NCI-H510A treated with DMSO at 0.1 percent for 48 hours (cell line): ENCODE measurements at regions not wholly inside any gene's neighbourhood (a gene's known extent, or its start where the extent isn't known, plus 50 kb on each side); places are given as distances from the start of the nearest gene placed in this dataset.
"Not testable (repeated sequence)": the region's sequence is repeated elsewhere in the genome, so short reads cannot be mapped to it uniquely, and the experiment has no call there.

ENCODE experiments used
- DNase-seq: peaks from one replicate; lab custom pipeline; 2025; lab: John Stamatoyannopoulos, UW

GRCh38 chr7:19376538-19376937, 231.3 kb upstream of the FERD3L start:
- no peak for DNase-seq

GRCh38 chr7:19375976-19376375, 230.8 kb upstream of the FERD3L start:
- DNase-seq: no peak

DNA sequence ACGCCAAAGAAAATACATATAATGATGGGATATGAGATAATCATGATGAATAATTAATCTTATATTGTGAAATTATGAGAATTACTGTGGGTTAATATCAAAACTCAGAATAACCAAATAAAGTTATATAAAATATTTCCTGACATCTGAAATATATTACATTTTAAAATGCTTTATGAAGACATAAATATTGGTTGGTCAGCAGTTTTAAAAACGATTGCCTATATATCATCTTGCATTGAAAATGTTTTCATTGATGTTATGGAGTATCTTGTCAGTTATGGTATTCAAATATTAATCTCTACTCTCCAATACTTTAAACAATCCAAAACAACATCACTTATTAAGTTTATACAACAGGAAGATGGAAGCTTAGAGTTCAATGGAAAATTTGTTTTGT, 228.1 kb upstream of the FERD3L start:
- no peak for DNase-seq

DNA sequence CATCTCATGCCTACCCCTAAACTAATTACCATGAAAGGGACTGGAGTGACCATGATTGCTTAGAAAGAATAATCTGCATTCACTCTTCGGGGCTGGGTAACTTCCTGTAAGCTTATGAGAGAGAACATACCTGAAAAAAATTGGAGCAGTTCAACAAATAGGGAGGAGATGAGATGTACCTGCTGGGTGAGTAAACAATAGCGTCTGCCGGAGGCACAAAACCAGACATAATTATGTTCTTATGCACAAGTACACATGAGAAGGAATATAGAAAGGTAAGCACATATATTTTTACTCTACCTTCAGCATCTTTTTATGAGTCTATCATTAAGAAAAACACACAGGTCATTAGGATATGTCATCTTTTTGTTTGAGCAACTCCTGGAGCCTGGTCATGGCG, 224.6 kb upstream of the FERD3L start:
- peak; percentile 79 for DNase-seq

GRCh38 chr7:19369182-19369581, 224.0 kb upstream of the FERD3L start:
- DNase-seq: no peak

DNA sequence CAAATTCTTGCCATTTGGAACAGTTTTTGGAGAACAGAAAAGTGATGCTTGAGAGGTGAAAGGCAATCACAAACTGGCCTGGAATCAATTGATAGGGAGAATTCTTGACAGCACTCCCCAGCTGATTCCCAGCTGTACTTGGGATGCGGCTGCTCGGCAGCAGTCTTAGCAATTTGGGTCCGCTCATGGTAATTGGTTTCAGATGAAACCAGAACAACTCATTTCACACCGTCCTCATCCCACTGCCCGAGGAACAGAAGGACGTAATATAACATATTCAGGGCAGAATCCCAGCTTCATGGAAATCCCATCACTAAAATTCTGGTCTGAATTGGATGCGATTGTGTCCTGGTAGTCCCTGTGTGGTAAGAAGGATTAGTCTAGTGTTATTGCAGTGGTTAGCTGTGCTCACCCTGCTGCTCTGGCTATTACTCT, 223.3 kb upstream of the FERD3L start:
- no peak for DNase-seq

- no peak for DNase-seq
Measured at GRCh38 chr7:19364950-19365349, 219.7 kb upstream of the FERD3L start.

DNA sequence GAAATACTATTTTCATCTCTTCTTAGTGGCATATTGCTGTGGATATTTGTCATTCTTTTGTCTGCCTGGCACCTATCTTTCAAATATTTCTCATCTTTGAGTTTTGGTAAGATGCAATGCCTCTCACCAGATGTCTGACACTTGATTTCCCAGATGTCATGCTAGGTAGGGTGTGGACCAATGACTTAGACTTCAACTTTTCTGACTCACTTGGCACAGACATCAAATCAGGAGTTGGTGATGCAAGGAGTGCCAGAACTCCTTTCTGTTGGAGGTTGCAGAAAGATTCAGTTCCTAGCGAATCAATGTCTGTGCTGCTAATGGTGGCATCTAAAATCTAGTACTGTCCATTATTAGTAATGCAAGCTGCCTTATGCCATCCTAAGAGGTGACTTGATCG, 216.9 kb upstream of the FERD3L start:
- no peak for DNase-seq

DNA sequence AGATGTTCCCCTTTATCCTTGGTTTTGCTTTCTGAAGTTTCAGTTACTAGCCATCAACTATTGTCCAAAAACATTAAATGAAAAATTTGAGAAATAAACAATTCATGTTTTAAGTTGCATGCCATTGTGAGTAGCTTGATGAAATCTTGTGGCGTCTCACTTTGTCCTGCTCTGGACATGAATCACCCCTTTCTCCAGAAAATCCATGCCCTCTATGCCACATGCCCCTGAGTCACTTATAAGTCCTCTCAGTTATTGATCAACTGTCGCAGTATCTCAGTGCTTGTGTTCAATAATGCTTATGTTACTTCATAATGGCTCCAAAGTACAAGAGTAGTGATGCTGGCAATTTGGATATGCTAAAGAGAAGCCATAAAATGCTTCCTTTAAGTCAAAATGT, 208.0 kb upstream of the FERD3L start:
- no peak for DNase-seq

DNA sequence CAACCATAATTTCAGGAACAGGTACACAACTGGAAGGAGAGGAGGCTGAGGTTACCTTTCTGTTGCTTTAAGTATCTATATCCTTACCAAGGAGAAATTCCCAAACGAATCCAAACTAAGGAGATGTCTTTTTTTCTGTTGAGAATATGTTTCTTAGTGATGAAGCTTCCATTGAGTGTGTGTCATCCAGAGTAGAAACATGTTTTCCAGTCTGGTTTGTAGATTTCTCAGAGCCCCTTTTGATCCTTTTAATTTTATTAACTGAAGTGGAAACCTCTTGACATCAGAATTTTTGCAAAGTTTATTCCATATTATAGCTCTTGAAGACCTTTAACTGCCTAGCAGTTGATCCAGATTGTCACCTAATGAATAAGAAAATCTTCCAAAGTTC, 207.1 kb upstream of the FERD3L start:
- no peak for DNase-seq

- no peak for DNase-seq
Measured at GRCh38 chr7:19351341-19352304, 206.4 kb upstream of the FERD3L start.

DNA sequence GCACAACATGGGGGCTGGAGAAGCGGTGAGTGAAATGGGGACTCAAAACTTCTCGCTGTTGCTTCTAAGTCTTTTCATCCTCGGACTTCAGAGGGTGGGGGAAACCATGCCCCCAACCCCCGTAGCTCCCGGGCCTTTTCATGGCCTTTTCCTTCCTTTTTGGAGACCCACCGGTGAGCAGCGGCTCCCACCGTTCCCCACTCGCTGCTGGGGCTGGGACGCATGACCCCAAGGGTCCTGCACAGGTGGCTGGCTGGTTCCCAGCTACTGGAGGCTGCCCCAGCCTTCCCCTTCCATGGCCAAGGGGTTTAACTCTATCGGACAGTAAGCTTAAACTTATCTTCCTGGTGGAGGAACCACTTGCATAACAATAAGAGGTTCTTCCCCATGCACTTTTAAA, 194.3 kb upstream of the FERD3L start:
- DNase-seq: no peak

DNA sequence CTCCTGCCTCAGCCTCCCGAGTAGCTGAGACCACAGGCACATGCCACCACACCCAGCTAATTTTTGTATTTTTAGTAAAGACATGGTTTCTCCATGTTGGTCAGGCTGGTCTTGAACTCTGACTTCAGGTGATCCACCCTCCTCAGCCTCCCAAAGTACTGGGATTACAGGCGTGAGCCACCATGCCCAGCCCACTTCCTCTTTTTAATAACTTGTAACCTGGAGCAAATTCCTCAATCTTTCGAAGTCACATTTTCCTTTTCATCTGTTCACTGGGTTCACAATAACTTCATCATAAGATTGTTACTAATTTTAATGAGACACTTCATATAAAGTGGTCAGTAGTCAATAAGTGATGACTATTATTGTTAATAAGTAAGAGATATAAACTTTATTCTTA, 193.3 kb upstream of the FERD3L start:
- DNase-seq: not testable (repeated sequence)

DNA sequence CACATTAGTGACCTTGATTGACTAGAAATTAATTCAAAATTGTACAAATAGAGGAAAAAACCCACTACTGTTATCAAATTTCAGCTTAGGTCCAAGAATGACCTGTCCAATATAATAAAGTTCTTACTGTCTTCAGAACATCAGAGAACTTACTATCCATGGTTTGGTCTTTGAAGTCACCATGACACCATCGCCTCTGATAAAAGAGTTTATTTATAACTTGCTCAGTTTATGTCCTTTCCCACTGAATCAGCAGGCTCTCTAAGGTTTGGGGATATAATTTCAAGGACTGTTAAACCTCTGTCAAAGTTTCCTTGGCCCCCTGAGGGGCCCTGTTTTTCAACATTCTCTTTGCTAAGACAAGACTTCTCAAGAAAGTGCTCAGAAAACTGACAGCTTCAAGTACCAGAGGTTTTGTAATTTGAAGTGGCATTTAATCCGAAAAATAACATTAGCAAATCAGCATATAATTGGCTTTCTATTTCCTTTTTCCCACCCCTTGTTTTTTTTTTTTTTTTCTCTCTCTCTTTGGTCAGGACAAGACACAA, 191.7 kb upstream of the FERD3L start:
- no peak for DNase-seq

DNA sequence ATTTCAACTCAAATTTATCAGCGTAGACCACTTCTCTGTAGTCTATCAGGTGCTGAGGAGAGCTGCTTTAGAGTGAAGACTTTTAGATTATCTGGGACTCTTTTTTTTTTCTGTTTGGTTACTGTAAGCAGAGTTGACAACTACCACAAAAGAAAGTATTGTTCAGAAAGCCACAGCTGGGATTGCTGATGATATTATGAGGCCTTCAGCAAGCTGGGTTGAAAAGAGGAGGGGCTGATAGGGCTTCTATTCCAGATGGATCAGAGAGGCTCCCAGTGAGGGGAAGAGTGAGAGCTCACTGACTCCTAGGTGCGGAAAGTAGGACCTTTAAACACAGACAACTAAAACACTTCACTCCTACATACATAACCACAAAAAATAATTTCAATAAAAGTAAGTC, 188.5 kb upstream of the FERD3L start:
- no peak for DNase-seq

- DNase-seq: no peak
Measured at GRCh38 chr7:19327018-19327417, 181.8 kb upstream of the FERD3L start.

DNA sequence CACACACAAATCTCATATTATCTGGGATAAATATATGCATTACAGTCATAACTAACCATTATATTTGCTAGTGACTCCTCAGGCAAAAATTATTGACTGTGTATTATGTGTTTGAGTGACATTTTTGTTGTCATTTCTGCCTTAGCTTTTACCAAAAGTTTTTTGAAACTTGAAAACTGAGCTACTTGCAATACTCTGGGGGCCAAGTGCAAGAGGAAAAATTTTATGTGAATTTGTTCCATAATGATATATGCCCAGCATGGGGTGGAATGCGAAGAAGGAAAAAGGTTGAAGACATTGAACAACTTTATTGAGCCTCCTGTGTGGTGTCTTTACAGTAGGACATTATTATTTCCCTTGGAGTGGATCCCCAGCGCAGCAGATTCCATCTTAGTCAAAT, 176.8 kb upstream of the FERD3L start:
- DNase-seq: no peak

GRCh38 chr7:19318287-19318686, 173.1 kb upstream of the FERD3L start:
- no peak for DNase-seq

DNA sequence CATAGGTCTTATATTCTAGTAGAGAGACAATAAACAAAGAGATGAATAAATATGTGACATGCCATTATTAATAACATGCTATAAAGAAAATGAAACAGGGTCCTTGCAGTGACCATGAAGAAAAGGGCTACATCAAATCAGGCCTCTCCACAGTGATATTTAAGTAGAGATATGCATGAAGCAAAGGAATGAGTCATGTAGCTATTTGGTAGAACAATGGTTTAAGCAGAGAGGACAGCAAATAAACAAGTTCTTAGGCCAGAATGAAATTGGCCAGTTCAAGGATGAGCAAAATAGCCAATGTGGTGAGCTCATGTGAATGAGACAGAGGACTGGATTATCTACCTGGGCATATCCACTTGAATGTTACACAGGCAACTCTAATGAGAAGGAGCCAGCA, 172.2 kb upstream of the FERD3L start:
- no peak for DNase-seq

GRCh38 chr7:19312416-19312815, 167.2 kb upstream of the FERD3L start:
- no peak for DNase-seq

GRCh38 chr7:19307554-19307953, 162.3 kb upstream of the FERD3L start:
- no peak for DNase-seq

- DNase-seq: no peak
Measured at GRCh38 chr7:19305698-19306097, 160.5 kb upstream of the FERD3L start.

GRCh38 chr7:19304086-19304485, 158.9 kb upstream of the FERD3L start:
- no peak for DNase-seq

DNA sequence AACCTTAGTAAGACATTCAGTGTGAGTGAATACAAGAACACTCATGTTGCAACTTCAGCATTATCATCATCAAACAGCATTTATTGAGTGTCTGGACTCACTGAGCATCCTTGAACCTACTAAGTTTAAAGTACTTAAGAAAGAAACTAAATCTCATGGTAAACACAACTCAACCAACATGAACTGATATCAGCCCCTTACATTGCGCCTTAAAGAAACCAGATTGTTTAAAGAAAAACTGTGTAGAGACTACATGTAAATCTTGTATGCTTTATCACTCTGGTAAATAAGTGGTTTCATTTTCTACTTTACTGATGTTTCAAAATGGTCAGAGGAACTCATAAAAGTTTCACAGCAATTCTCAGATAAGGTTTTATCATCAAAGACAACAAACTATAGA, 157.5 kb upstream of the FERD3L start:
- no peak for DNase-seq
